GM23338 (cell line): ENCODE measurements at regions not wholly inside any gene's neighbourhood (a gene's known extent, or its start where the extent isn't known, plus 50 kb on each side); places are given as distances from the start of the nearest gene placed in this dataset.

Experiments
- ATAC-seq: fragments of 200-7000 bp; cut with Tn5 transposase; 3 replicates; pipeline ENCODE4 v1.9.1; 2020
- DNase-seq: peaks from one replicate; pipeline ENCODE4 v3.0.0-alpha.2; 2015; ENCODE audit warnings: low spot score
- H2AFZ ChIP-seq: fragments of 200-600 bp; sonication (generic); 2 replicates; pipeline ENCODE4 v1.8.0; 2016; ENCODE audit warnings: antibody characterized with exemption, mild to moderate bottlenecking, moderate library complexity
- H3F3A ChIP-seq: fragments of 200-600 bp; sonication (generic); replicated peaks from 2 replicates; pipeline ENCODE4 v1.8.0; 2017; ENCODE audit warnings: antibody characterized with exemption, mixed run types, low read depth
- H3K27ac ChIP-seq: fragments of 200-600 bp; sonication (generic); 2 replicates; pipeline ENCODE4 v1.6.1; 2016; ENCODE audit warnings: low read depth
- H3K27me3 ChIP-seq: fragments of 200-600 bp; sonication (generic); 2 replicates; pipeline ENCODE4 v1.8.0; 2016; ENCODE audit warnings: mild to moderate bottlenecking, mixed run types, moderate library complexity; ENCODE audit not compliant: insufficient read depth
- H3K36me3 ChIP-seq: fragments of 200-600 bp; sonication (generic); 2 replicates; pipeline ENCODE4 v1.8.0; 2016; ENCODE audit warnings: mild to moderate bottlenecking; ENCODE audit not compliant: insufficient read depth
- H3K4me1 ChIP-seq: fragments of 200-600 bp; sonication (generic); 2 replicates; pipeline ENCODE4 v1.8.0; 2016; ENCODE audit warnings: mild to moderate bottlenecking, moderate library complexity; ENCODE audit not compliant: insufficient read depth
- H3K4me2 ChIP-seq: fragments of 200-600 bp; sonication (generic); 2 replicates; pipeline ENCODE4 v1.7.1; 2017; ENCODE audit warnings: mixed run types
- H3K4me3 ChIP-seq: fragments of 200-600 bp; sonication (generic); 2 replicates; pipeline ENCODE4 v1.6.1; 2016; ENCODE audit warnings: mixed run types
- H3K79me2 ChIP-seq: fragments of 200-600 bp; sonication (generic); replicated peaks from 2 replicates; pipeline ENCODE4 v1.8.0; 2017; ENCODE audit warnings: mild to moderate bottlenecking; ENCODE audit not compliant: insufficient read depth
- H3K9me2 ChIP-seq: fragments of 200-600 bp; sonication (generic); 2 replicates; pipeline ENCODE4 v1.8.0; 2017; ENCODE audit not compliant: insufficient read depth
- H4K20me1 ChIP-seq: fragments of 200-600 bp; sonication (generic); replicated peaks from 2 replicates; pipeline ENCODE4 v1.8.0; 2017; ENCODE audit warnings: mild to moderate bottlenecking; ENCODE audit not compliant: insufficient read depth
- H3K27ac Mint-ChIP-seq: 2 replicates; pipeline ENCODE4 v1.8.0; 2020; ENCODE audit warnings: inconsistent platforms, mild to moderate bottlenecking, moderate library complexity, mixed read lengths
- H3K27me3 Mint-ChIP-seq: 3 replicates; pipeline ENCODE4 v1.8.0; 2022; ENCODE audit warnings: low read depth, mild to moderate bottlenecking, moderate library complexity, mixed read lengths, inconsistent platforms; ENCODE audit not compliant: insufficient read depth, poor library complexity
- H3K36me3 Mint-ChIP-seq: 3 replicates; pipeline ENCODE4 v1.8.0; 2021; ENCODE audit warnings: low read depth, mild to moderate bottlenecking, inconsistent platforms, moderate library complexity, mixed read lengths
- H3K4me1 Mint-ChIP-seq: 3 replicates; pipeline ENCODE4 v1.8.0; 2020; ENCODE audit warnings: mild to moderate bottlenecking, inconsistent platforms, mixed read lengths
- H3K4me3 Mint-ChIP-seq: 3 replicates; pipeline ENCODE4 v1.8.0; 2021; ENCODE audit warnings: moderate library complexity, mild to moderate bottlenecking, inconsistent platforms, mixed read lengths
- H3K9me3 Mint-ChIP-seq: 3 replicates; pipeline ENCODE4 v1.8.0; 2020; ENCODE audit warnings: moderate library complexity, mild to moderate bottlenecking, inconsistent platforms, mixed read lengths
- CTCF ChIP-seq, 2 experiments: fragments of 200-600 bp in 1 of 2; sonication (generic) in 1 of 2; conservative IDR thresholded peaks; 2 replicates each; pipeline versions ENCODE4 v1.5.1 to v1.6.1; 2016 to 2017; ENCODE audit warnings: antibody characterized with exemption in 2 of 2, low read depth in 2 of 2, mild to moderate bottlenecking in 2 of 2, moderate library complexity in 1 of 2
- ETS1 ChIP-seq: IDR thresholded peaks from 2 replicates; pipeline ENCODE4 v1.6.1; 2016; ENCODE audit warnings: antibody characterized with exemption
- POLR2AphosphoS5 ChIP-seq: IDR thresholded peaks from 2 replicates; pipeline ENCODE4 v1.6.1; 2016; ENCODE audit warnings: antibody characterized with exemption, low read depth
- REST ChIP-seq: IDR thresholded peaks from one replicate; pipeline ENCODE4 v1.6.1; 2018; ENCODE audit warnings: antibody characterized with exemption; ENCODE audit not compliant: unreplicated experiment
- STAT1 ChIP-seq: IDR thresholded peaks from one replicate; pipeline ENCODE4 v1.6.1; 2016; ENCODE audit warnings: antibody characterized with exemption; ENCODE audit not compliant: unreplicated experiment
- ZNF462 ChIP-seq: fragments of 250-450 bp; sonication (Bioruptor Pico); IDR thresholded peaks from 2 replicates; pipeline ENCODE4 v1.5.0; 2020; ENCODE audit warnings: mild to moderate bottlenecking, moderate library complexity

GRCh38 chr2:575727-576236 lies 101.4 kb downstream of the TMEM18 start:
- H3K4me2 ChIP-seq, result no peak overlapping the region
- H3K27ac ChIP-seq, result no peak overlapping the region
- Mint-ChIP-seq H3K4me1 (no peaks in the 10 kb centered on the region), H3K9me3 (peaks cover 13% of the 10 kb centered on the region), H3K27ac (no peak overlapping the region), H3K36me3 (no peaks in the 10 kb centered on the region), H3K27me3 (peaks cover 3% of the 10 kb centered on the region), H3K4me3 (no peak overlapping the region)
- no peaks in the 10 kb centered on the region for H4K20me1 ChIP-seq
- no peak overlapping the region for H3K4me3 ChIP-seq
- ATAC-seq, result no peak
- no peaks in the 10 kb centered on the region for H3K27me3 ChIP-seq
- TF ChIP-seq STAT1, result no peak
- TF ChIP-seq ETS1, result no peak
- no peak for TF ChIP-seq REST
- no peaks in the 10 kb centered on the region for H3K36me3 ChIP-seq
- no peak for DNase-seq
- H3F3A ChIP-seq, result no peaks in the 10 kb centered on the region
- H3K4me1 ChIP-seq, result no peaks in the 10 kb centered on the region
- H3K9me2 ChIP-seq, result no peaks in the 10 kb centered on the region
- no peak overlapping the region for H2AFZ ChIP-seq
- H3K79me2 ChIP-seq, result no peaks in the 10 kb centered on the region

- peaks cover 3% of the 10 kb centered on the region for H3K27me3 Mint-ChIP-seq
- no peaks in the 10 kb centered on the region for H3K4me1 Mint-ChIP-seq
- H4K20me1 ChIP-seq, result no peaks in the 10 kb centered on the region
- H3K27me3 ChIP-seq, result no peaks in the 10 kb centered on the region
- H3K36me3 Mint-ChIP-seq, result no peaks in the 10 kb centered on the region
- no peak overlapping the region for H3K4me2 ChIP-seq
- peaks cover 13% of the 10 kb centered on the region for H3K9me3 Mint-ChIP-seq
- no peaks in the 10 kb centered on the region for H3K36me3 ChIP-seq
- H3K4me3 Mint-ChIP-seq, result no peak overlapping the region
- no peak for DNase-seq
- H3K27ac Mint-ChIP-seq, result no peak overlapping the region
- H3F3A ChIP-seq, result no peaks in the 10 kb centered on the region
- no peaks in the 10 kb centered on the region for H3K4me1 ChIP-seq
- no peak overlapping the region for H3K27ac ChIP-seq
- no peaks in the 10 kb centered on the region for H3K79me2 ChIP-seq
- no peak overlapping the region for H2AFZ ChIP-seq
- ATAC-seq, result no peak
- H3K4me3 ChIP-seq, result no peak overlapping the region
- no peaks in the 10 kb centered on the region for H3K9me2 ChIP-seq
- TF ChIP-seq ZNF462 (CRISPR knock-in tag) (no peak), CTCF (conservative IDR thresholded peaks at IDR 0.05; ENCODE audit: low read depth in 2 of 2) (no peak), ETS1 (no peak), POLR2AphosphoS5 (no peak)
Measured at GRCh38 chr2:575030-575726, 102.0 kb downstream of the TMEM18 start.
